ENCODE measurements at regions not wholly inside any gene's neighbourhood (a gene's known extent, or its start where the extent isn't known, plus 50 kb on each side); places are given as distances from the start of the nearest gene placed in this dataset.

GRCh38 chr9:95573463-95573862 is 56.7 kb upstream of the PTCH1 start:
- TF ChIP-seq CTCF (IDR thresholded peaks at IDR 0.05 in 4 of 5, conservative IDR thresholded peaks at IDR 0.05 in 1 of 5), result no peak
- no peak for TF ChIP-seq POLR2A (IDR thresholded peaks at IDR 0.05)

All from gastrocnemius medialis (tissue), 4 donors.